IPS-20b (cell line): ENCODE measurements at regions not wholly inside any gene's neighbourhood (a gene's known extent, or its start where the extent isn't known, plus 50 kb on each side); places are given as distances from the start of the nearest gene placed in this dataset.
"Not testable (repeated sequence)": the region's sequence is repeated elsewhere in the genome, so short reads cannot be mapped to it uniquely, and the experiment has no call there.

ENCODE experiments used
- H3K27ac ChIP-seq: one replicate; pipeline ENCODE4 v1.5.1; 2013; ENCODE audit warnings: low read length
- H3K27me3 ChIP-seq: 2 replicates; pipeline ENCODE4 v1.6.1; 2013; ENCODE audit warnings: mild to moderate bottlenecking, low read length, inconsistent platforms; ENCODE audit not compliant: insufficient read depth
- H3K36me3 ChIP-seq: 2 replicates; pipeline ENCODE4 v1.6.1; 2013; ENCODE audit warnings: low read depth, mild to moderate bottlenecking, inconsistent platforms, low read length, moderate library complexity; ENCODE audit not compliant: insufficient read depth
- H3K4me1 ChIP-seq: 2 replicates; pipeline ENCODE4 v1.6.1; 2013; ENCODE audit warnings: mild to moderate bottlenecking, control low read depth, inconsistent platforms, low read length, moderate library complexity; ENCODE audit not compliant: insufficient read depth
- H3K4me3 ChIP-seq: 2 replicates; pipeline ENCODE4 v1.5.1; 2013; ENCODE audit warnings: mild to moderate bottlenecking, low read length, inconsistent platforms
- H3K9ac ChIP-seq: 2 replicates; pipeline ENCODE4 v1.6.1; 2013; ENCODE audit warnings: low read depth, mild to moderate bottlenecking, inconsistent platforms, low read length, moderate library complexity
- H3K9me3 ChIP-seq: 2 replicates; pipeline ENCODE4 v1.6.1; 2013; ENCODE audit warnings: mild to moderate bottlenecking, low read depth, low read length, inconsistent platforms; ENCODE audit not compliant: insufficient read depth

- H3K36me3 ChIP-seq: no peaks in the 10 kb centered on the region
- no peak overlapping the region for H3K9ac ChIP-seq
- no peaks in the 10 kb centered on the region; the same call in 1 of the 2 replicates for H3K9me3 ChIP-seq
- H3K4me3 ChIP-seq: no peak overlapping the region
- no peak overlapping the region for H3K27ac ChIP-seq
- H3K27me3 ChIP-seq: no peaks in the 10 kb centered on the region
- peaks cover 7% of the 10 kb centered on the region; the same call in 1 of the 2 replicates for H3K4me1 ChIP-seq
Measured at GRCh38 chr13:54415753-54416366, 1387.2 kb downstream of the OLFM4 start.

GRCh38 chr13:54422946-54423345 is 1394.3 kb downstream of the OLFM4 start:
- H3K9ac ChIP-seq, H3K4me1 ChIP-seq, H3K4me3 ChIP-seq, H3K36me3 ChIP-seq, H3K9me3 ChIP-seq, H3K27me3 ChIP-seq, H3K27ac ChIP-seq: not testable (repeated sequence)

- no peaks in the 10 kb centered on the region for H3K27me3 ChIP-seq
- H3K9me3 ChIP-seq: no peaks in the 10 kb centered on the region
- H3K27ac ChIP-seq: no peak overlapping the region
Measured at GRCh38 chr13:54424344-54424743, 1395.7 kb downstream of the OLFM4 start.

GRCh38 chr13:54433493-54434206 is 1405.0 kb downstream of the OLFM4 start:
- Histone ChIP-seq H3K9ac (no peak overlapping the region), H3K27ac (no peak overlapping the region), H3K36me3 (no peaks in the 10 kb centered on the region), H3K4me1 (no peaks in the 10 kb centered on the region), H3K9me3 (no peaks in the 10 kb centered on the region), H3K27me3 (no peaks in the 10 kb centered on the region), H3K4me3 (no peak overlapping the region)

More at GRCh38 chr13:54424344-54424743, 1395.7 kb downstream of the OLFM4 start:
- H3K36me3 ChIP-seq: no peaks in the 10 kb centered on the region
- H3K4me1 ChIP-seq: no peaks in the 10 kb centered on the region
- H3K9ac ChIP-seq: no peak overlapping the region
- no peak overlapping the region for H3K4me3 ChIP-seq

GRCh38 chr13:54440853-54441400 is 1412.3 kb downstream of the OLFM4 start:
- not testable (repeated sequence) for H3K27ac ChIP-seq, H3K36me3 ChIP-seq, H3K27me3 ChIP-seq, H3K9me3 ChIP-seq, H3K4me3 ChIP-seq, H3K9ac ChIP-seq, H3K4me1 ChIP-seq

GRCh38 chr13:54445453-54445852 is 1416.8 kb downstream of the OLFM4 start:
- H3K36me3 ChIP-seq: no peaks in the 10 kb centered on the region
- H3K4me1 ChIP-seq: no peaks in the 10 kb centered on the region
- no peaks in the 10 kb centered on the region for H3K9me3 ChIP-seq
- no peaks in the 10 kb centered on the region for H3K27me3 ChIP-seq
- no peak overlapping the region for H3K27ac ChIP-seq
- H3K9ac ChIP-seq: no peak overlapping the region
- no peak overlapping the region for H3K4me3 ChIP-seq

- Histone ChIP-seq H3K27me3 (no peaks in the 10 kb centered on the region), H3K36me3 (no peaks in the 10 kb centered on the region), H3K4me1 (no peaks in the 10 kb centered on the region), H3K4me3 (no peak overlapping the region), H3K27ac (no peak overlapping the region), H3K9me3 (no peaks in the 10 kb centered on the region), H3K9ac (no peak overlapping the region)
Measured at GRCh38 chr13:54445865-54446264, 1417.3 kb downstream of the OLFM4 start.

- no peaks in the 10 kb centered on the region for H3K36me3 ChIP-seq
- no peak overlapping the region for H3K9ac ChIP-seq
- no peaks in the 10 kb centered on the region for H3K4me1 ChIP-seq
- no peak overlapping the region for H3K27ac ChIP-seq
- H3K9me3 ChIP-seq: peaks cover 11% of the 10 kb centered on the region
- H3K4me3 ChIP-seq: no peak overlapping the region
- H3K27me3 ChIP-seq: no peaks in the 10 kb centered on the region
Measured at GRCh38 chr13:54449922-54450321, 1421.3 kb downstream of the OLFM4 start.

GRCh38 chr13:54484166-54484565 is 1455.6 kb downstream of the OLFM4 start:
- Histone ChIP-seq H3K9me3 (no peaks in the 10 kb centered on the region), H3K4me3 (no peak overlapping the region), H3K27me3 (no peaks in the 10 kb centered on the region), H3K4me1 (no peaks in the 10 kb centered on the region), H3K27ac (no peak overlapping the region), H3K9ac (no peak overlapping the region), H3K36me3 (no peaks in the 10 kb centered on the region)

GRCh38 chr13:54486421-54487166 is 1458.0 kb downstream of the OLFM4 start:
- peaks cover 3% of the 10 kb centered on the region; the same call in 1 of the 2 replicates for H3K9me3 ChIP-seq
- H3K36me3 ChIP-seq: no peaks in the 10 kb centered on the region
- H3K4me1 ChIP-seq: no peaks in the 10 kb centered on the region
- H3K27me3 ChIP-seq: no peaks in the 10 kb centered on the region
- no peak overlapping the region for H3K27ac ChIP-seq
- no peak overlapping the region for H3K4me3 ChIP-seq
- H3K9ac ChIP-seq: no peak overlapping the region

GRCh38 chr13:54489359-54489758 is 1460.7 kb downstream of the OLFM4 start:
- Histone ChIP-seq H3K9ac (no peak overlapping the region), H3K9me3 (peaks cover 7% of the 10 kb centered on the region; the same call in 1 of the 2 replicates), H3K4me1 (no peaks in the 10 kb centered on the region), H3K4me3 (no peak overlapping the region), H3K27ac (no peak overlapping the region), H3K27me3 (no peaks in the 10 kb centered on the region), H3K36me3 (no peaks in the 10 kb centered on the region)
